Body of pancreas (tissue), 4 donors: ENCODE measurements at regions not wholly inside any gene's neighbourhood (a gene's known extent, or its start where the extent isn't known, plus 50 kb on each side); places are given as distances from the start of the nearest gene placed in this dataset.

Experiments
- ATAC-seq: fragments of 150-250 bp; one replicate; pipeline ENCODE4 v1.9.1; 2016
- DNase-seq, 4 donors: peaks; one replicate each; pipeline ENCODE4 v3.0.0-alpha.2; 2019
- H3K27ac ChIP-seq, 4 donors: fragments of 200-600 bp; sonication (generic); 1 replicate in 3 of 4; 2 replicates in 1 of 4; pipeline versions ENCODE4 v1.5.1 to v1.6.1; 2016 to 2019; ENCODE audit warnings: mild to moderate bottlenecking in 1 of 4, mixed read lengths in 1 of 4, moderate library complexity in 1 of 4
- H3K27me3 ChIP-seq, 2 donors: fragments of 200-600 bp; sonication (generic); one replicate each; pipeline ENCODE4 v1.6.0; 2016; ENCODE audit warnings: mild to moderate bottlenecking in 1 of 2
- H3K36me3 ChIP-seq, 2 donors: fragments of 200-600 bp; sonication (generic); replicated peaks in 1 of 2; 2 replicates each; pipeline ENCODE4 v1.5.1; 2016; ENCODE audit warnings: low read depth in 2 of 2; ENCODE audit not compliant: insufficient read depth in 1 of 2
- H3K4me1 ChIP-seq: fragments of 200-600 bp; sonication (generic); one replicate; pipeline ENCODE4 v1.6.0; 2016
- H3K4me3 ChIP-seq, 2 donors: fragments of 200-600 bp; sonication (generic); 1 replicate in 1 of 2; 2 replicates in 1 of 2; pipeline ENCODE4 v1.5.1; 2016 to 2019
- H3K9me3 ChIP-seq, 3 donors: fragments of 200-600 bp; sonication (generic); 1 replicate in 2 of 3; 2 replicates in 1 of 3; pipeline ENCODE4 v1.5.1; 2016
- CTCF ChIP-seq, 7 experiments: fragments of 450-650 bp in 4 of 7; fragments of 200-600 bp in 3 of 7; sonication (generic) in 3 of 7; IDR thresholded peaks; one replicate each; pipeline ENCODE4 v1.5.1; 2016 to 2019; ENCODE audit warnings: antibody characterized with exemption in 7 of 7
- POLR2A ChIP-seq, 3 donors: fragments of 450-650 bp; IDR thresholded peaks; one replicate each; pipeline ENCODE4 v1.6.1; 2016; ENCODE audit warnings: antibody characterized with exemption in 3 of 3, mild to moderate bottlenecking in 2 of 3
- WGBS, 2 donors: methylation state at CpG; one replicate each; pipeline ENCODE4 v1.1.5; 2017; 5-methylcytosine and 5-hydroxymethylcytosine counted together
- intact Hi-C: fragments of 100-400 bp; cut with DNase I; formaldehyde crosslinking; loops from one replicate; pipeline ENCODE4 v1.15.1; 2023

- H3K9me3 ChIP-seq = no peaks in the 10 kb centered on the region
- WGBS, 2 donors = 48 to 58% methylated on average over 11 of the region's 11 CpGs
- TF ChIP-seq CTCF (IDR thresholded peaks at IDR 0.05) = no peak
- TF ChIP-seq POLR2A (IDR thresholded peaks at IDR 0.05) = no peak
- no peaks in the 10 kb centered on the region for H3K36me3 ChIP-seq
- no peak overlapping the region for H3K4me3 ChIP-seq
- intact Hi-C loops = no loop called here
- peak overlapping the region in 1 of 4 donors; percentile 7 for H3K27ac ChIP-seq
- ATAC-seq = peak; percentile 55
- peaks cover 11% of the 10 kb centered on the region for H3K4me1 ChIP-seq
- no peak for DNase-seq
- H3K27me3 ChIP-seq = no peaks in the 10 kb centered on the region
These were observed 683.3 kb downstream of the QKI start for GRCh38 chr6:164097551-164098398.

- intact Hi-C loops = no loop called here
- H3K9me3 ChIP-seq = no peaks in the 10 kb centered on the region
- H3K36me3 ChIP-seq = no peaks in the 10 kb centered on the region
- no peak for DNase-seq
- H3K27ac ChIP-seq = no peak overlapping the region
- no peaks in the 10 kb centered on the region for H3K27me3 ChIP-seq
- ATAC-seq = no peak
- 65 to 72% methylated on average over 4 of the region's 4 CpGs for WGBS, 2 donors
- peaks cover 11% of the 10 kb centered on the region for H3K4me1 ChIP-seq
- TF ChIP-seq POLR2A (IDR thresholded peaks at IDR 0.05) = no peak
- TF ChIP-seq CTCF (IDR thresholded peaks at IDR 0.05) = no peak
- H3K4me3 ChIP-seq = no peak overlapping the region
These were observed 682.5 kb downstream of the QKI start for GRCh38 chr6:164097056-164097455.

GRCh38 chr6:164095056-164095455 is 680.5 kb downstream of the QKI start:
- H3K9me3 ChIP-seq = no peaks in the 10 kb centered on the region
- no peaks in the 10 kb centered on the region for H3K27me3 ChIP-seq
- ATAC-seq (no peak), DNase-seq (no peak)
- H3K4me3 ChIP-seq = no peak overlapping the region
- intact Hi-C loops = no loop called here
- H3K4me1 ChIP-seq = peaks cover 11% of the 10 kb centered on the region
- 56 to 61% methylated on average over 3 of the region's 3 CpGs for WGBS, 2 donors
- H3K36me3 ChIP-seq = no peaks in the 10 kb centered on the region
- no peak overlapping the region for H3K27ac ChIP-seq
- TF ChIP-seq POLR2A (IDR thresholded peaks at IDR 0.05) = no peak

GRCh38 chr6:164087870-164088269 is 673.4 kb downstream of the QKI start:
- H3K27ac ChIP-seq = no peak overlapping the region
- whole genome bisulfite sequencing, 2 donors = 65 to 83% methylated on average over 3 of the region's 3 CpGs
- H3K4me3 ChIP-seq = no peak overlapping the region
- H3K9me3 ChIP-seq = no peaks in the 10 kb centered on the region
- H3K27me3 ChIP-seq = no peaks in the 10 kb centered on the region
- intact Hi-C loops = no loop called here
- H3K4me1 ChIP-seq = peaks cover 7% of the 10 kb centered on the region
- TF ChIP-seq CTCF (IDR thresholded peaks at IDR 0.05) = no peak
- no peak for TF ChIP-seq POLR2A (IDR thresholded peaks at IDR 0.05)
- H3K36me3 ChIP-seq = no peaks in the 10 kb centered on the region
- no peak for DNase-seq
- no peak for ATAC-seq

GRCh38 chr6:164087211-164087610 is 672.7 kb downstream of the QKI start:
- ATAC-seq (no peak), DNase-seq (no peak)
- Histone ChIP-seq H3K36me3 (no peaks in the 10 kb centered on the region), H3K27me3 (no peaks in the 10 kb centered on the region), H3K4me3 (no peak overlapping the region), H3K27ac (no peak overlapping the region), H3K9me3 (no peaks in the 10 kb centered on the region), H3K4me1 (peaks cover 7% of the 10 kb centered on the region)
- intact Hi-C loops = no loop called here
- WGBS, 2 donors = 83 to 86% methylated on average over 2 of the region's 2 CpGs
- no peak for TF ChIP-seq POLR2A (IDR thresholded peaks at IDR 0.05)
- no peak for TF ChIP-seq CTCF (IDR thresholded peaks at IDR 0.05)
